ACHN (cell line): ENCODE measurements at regions not wholly inside any gene's neighbourhood (a gene's known extent, or its start where the extent isn't known, plus 50 kb on each side); places are given as distances from the start of the nearest gene placed in this dataset.

Source experiments
- DNase-seq: peaks from one replicate; pipeline ENCODE4 v3.0.0-alpha.2; 2015
- in situ Hi-C: cut with HindIII; loops from 2 replicates; pipeline ENCODE4 v1.10.0; 2017; ENCODE audit warnings: low sequenced_read_pairs, low pct_ligation_motif_present, low pct_unique_long_range_greater_than_20kb

- in situ Hi-C loops = no loop called here
Measured at GRCh38 chr13:33690354-33690753, 127.6 kb upstream of the RFC3 start.

GRCh38 chr13:33691980-33692379 lies 126.0 kb upstream of the RFC3 start:
- in situ Hi-C loops = no loop called here
- no peak for DNase-seq

More at GRCh38 chr13:33690354-33690753, 127.6 kb upstream of the RFC3 start:
- no peak for DNase-seq

- in situ Hi-C loops = no loop called here
- no peak for DNase-seq
Measured at GRCh38 chr13:33692531-33692930, 125.4 kb upstream of the RFC3 start.

GRCh38 chr13:33694546-33694945 lies 123.4 kb upstream of the RFC3 start:
- in situ Hi-C loops = no loop called here
- no peak for DNase-seq

- in situ Hi-C loops = no loop called here
- DNase-seq = no peak
Measured at GRCh38 chr13:33696530-33696929, 121.4 kb upstream of the RFC3 start.

- in situ Hi-C loops = no loop called here
- DNase-seq = no peak
Measured at GRCh38 chr13:33697926-33698325, 120.0 kb upstream of the RFC3 start.

- DNase-seq = no peak
- in situ Hi-C loops = no loop called here
Measured at GRCh38 chr13:33707449-33707848, 110.5 kb upstream of the RFC3 start.

- in situ Hi-C loops = no loop called here
- DNase-seq = no peak
Measured at GRCh38 chr13:33710924-33711323, 107.0 kb upstream of the RFC3 start.

GRCh38 chr13:33711436-33711835 lies 106.5 kb upstream of the RFC3 start:
- in situ Hi-C loops = no loop called here
- no peak for DNase-seq

- in situ Hi-C loops = no loop called here
- DNase-seq = no peak
Measured at GRCh38 chr13:33717775-33718174, 100.2 kb upstream of the RFC3 start.

- in situ Hi-C loops = no loop called here
- DNase-seq = no peak
Measured at GRCh38 chr13:33721724-33722123, 96.2 kb upstream of the RFC3 start.

- in situ Hi-C loops = no loop called here
- DNase-seq = no peak
Measured at GRCh38 chr13:33722216-33722915, 95.6 kb upstream of the RFC3 start.

GRCh38 chr13:33723365-33723764 lies 94.6 kb upstream of the RFC3 start:
- in situ Hi-C loops = no loop called here
- no peak for DNase-seq

GRCh38 chr13:33723772-33724435 lies 94.0 kb upstream of the RFC3 start:
- DNase-seq = peak; percentile 72
- in situ Hi-C loops = no loop called here

- DNase-seq = no peak
- in situ Hi-C loops = no loop called here
Measured at GRCh38 chr13:33725340-33725739, 92.6 kb upstream of the RFC3 start.

- in situ Hi-C loops = no loop called here
- DNase-seq = no peak
Measured at GRCh38 chr13:33727297-33728083, 90.5 kb upstream of the RFC3 start.

- in situ Hi-C loops = no loop called here
- DNase-seq = no peak
Measured at GRCh38 chr13:33728271-33729037, 89.5 kb upstream of the RFC3 start.

GRCh38 chr13:33730147-33730546 lies 87.8 kb upstream of the RFC3 start:
- in situ Hi-C loops = no loop called here
- no peak for DNase-seq

GRCh38 chr13:33730619-33731018 lies 87.3 kb upstream of the RFC3 start:
- in situ Hi-C loops = no loop called here
- DNase-seq = no peak
